Activated naive CD4-positive, alpha-beta T cell treated with anti-CD3 and anti-CD28 coated beads, Interleukin-2, amount 10 ng/mL, durations not matched to agents 7 days and 5 days (primary cell): ENCODE measurements at regions not wholly inside any gene's neighbourhood (a gene's known extent, or its start where the extent isn't known, plus 50 kb on each side); places are given as distances from the start of the nearest gene placed in this dataset.
"Not testable (repeated sequence)": the region's sequence is repeated elsewhere in the genome, so short reads cannot be mapped to it uniquely, and the experiment has no call there.

Experiments
- CTCF ChIA-PET: fragments of 350-600 bp; sonication (Branson Sonifier 250); formaldehyde crosslinking; loops from one replicate; lab custom pipeline; 2021; ENCODE audit warnings: antibody characterized with exemption; lab: Charles Lee
- DNase-seq: peaks from one replicate; pipeline ENCODE4 v3.0.0-alpha.2; 2020
- H3K27ac Mint-ChIP-seq: one replicate; pipeline ENCODE4 v1.8.0; 2021; ENCODE audit warnings: mild to moderate bottlenecking, moderate library complexity, mixed read lengths
- H3K27me3 Mint-ChIP-seq: one replicate; pipeline ENCODE4 v1.8.0; 2021; ENCODE audit warnings: mild to moderate bottlenecking, mixed read lengths
- H3K36me3 Mint-ChIP-seq: one replicate; pipeline ENCODE4 v1.8.0; 2021; ENCODE audit warnings: mixed read lengths
- H3K4me1 Mint-ChIP-seq: one replicate; pipeline ENCODE4 v1.8.0; 2021; ENCODE audit warnings: mixed read lengths
- H3K4me3 Mint-ChIP-seq: one replicate; pipeline ENCODE4 v1.8.0; 2021; ENCODE audit warnings: mild to moderate bottlenecking, moderate library complexity, mixed read lengths
- H3K9me3 Mint-ChIP-seq: one replicate; pipeline ENCODE4 v1.8.0; 2021; ENCODE audit warnings: mixed read lengths

DNA sequence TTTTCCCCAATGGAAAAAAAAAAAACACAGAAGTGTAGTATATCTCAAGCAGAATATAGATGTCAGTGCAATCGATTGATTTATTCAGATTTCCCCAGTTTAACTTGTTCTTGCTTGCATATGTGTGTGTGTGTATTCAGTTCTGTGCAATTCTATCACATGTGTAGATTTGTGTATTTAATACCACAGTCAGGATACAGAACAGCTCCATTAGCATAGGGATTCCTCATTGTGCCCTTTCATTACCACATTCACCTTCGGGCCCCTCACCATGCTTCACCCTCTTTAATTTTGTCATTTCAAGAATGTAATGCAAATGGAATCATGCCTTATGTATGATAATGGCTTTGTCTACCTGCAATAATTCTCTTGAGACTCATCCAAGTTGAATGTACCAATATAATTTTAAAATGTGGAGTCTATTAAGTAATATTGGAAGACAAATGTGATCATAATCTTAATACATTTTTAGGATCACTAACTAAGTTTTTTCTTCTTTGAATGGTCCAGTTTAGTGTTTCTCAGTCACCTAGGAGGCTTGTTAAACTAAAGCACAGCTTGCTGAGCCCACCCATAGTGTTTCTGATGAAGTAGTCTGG lies 187.9 kb downstream of the TENT5A start:
- CTCF ChIA-PET, result no interaction called here
- Mint-ChIP-seq H3K27me3 (no peaks in the 10 kb centered on the region), H3K4me3 (no peak overlapping the region), H3K4me1 (no peaks in the 10 kb centered on the region), H3K27ac (no peak overlapping the region), H3K36me3 (no peaks in the 10 kb centered on the region), H3K9me3 (no peaks in the 10 kb centered on the region)
- DNase-seq, result no peak

DNA sequence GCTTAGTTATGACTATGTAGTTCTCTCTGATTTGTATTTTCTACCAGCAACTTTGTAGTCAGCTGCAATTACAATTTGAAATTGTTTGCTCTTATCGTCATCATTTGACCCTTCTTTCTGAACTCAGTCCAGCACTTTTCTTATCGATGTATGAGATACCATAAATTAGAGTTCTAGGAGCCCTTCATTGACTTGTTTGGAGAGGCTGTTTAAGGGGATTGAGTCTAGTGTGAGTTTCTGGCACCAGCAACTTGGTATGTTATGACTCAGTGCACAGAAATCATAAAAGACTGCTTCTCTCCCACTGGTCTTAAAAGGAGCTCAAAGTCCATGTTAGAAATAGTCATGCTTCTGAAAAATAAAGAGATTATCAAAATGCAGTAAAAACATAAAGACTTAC lies 190.3 kb downstream of the TENT5A start:
- no peak for DNase-seq
- H3K27me3 Mint-ChIP-seq, result no peaks in the 10 kb centered on the region

DNA sequence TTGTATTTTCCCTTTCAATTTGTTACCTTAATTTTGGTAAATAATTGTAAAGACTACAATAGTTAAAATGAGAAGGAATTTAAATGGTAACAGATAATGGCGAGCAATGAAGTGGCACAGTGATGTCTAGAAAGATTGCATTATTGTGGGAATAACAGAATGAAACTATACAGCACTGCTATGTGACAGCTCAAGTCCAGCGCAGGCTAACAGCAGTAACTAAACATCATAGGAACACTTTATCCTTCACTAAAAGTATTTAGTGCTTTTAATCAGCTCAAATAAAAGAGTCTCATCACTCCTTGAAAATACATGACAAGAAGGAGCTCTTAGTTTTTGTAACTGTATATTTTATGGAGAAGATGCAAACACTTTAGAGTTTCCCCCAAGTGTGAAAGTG lies 190.8 kb downstream of the TENT5A start:
- H3K27me3 Mint-ChIP-seq, result no peaks in the 10 kb centered on the region
- H3K36me3 Mint-ChIP-seq, result no peaks in the 10 kb centered on the region
- H3K9me3 Mint-ChIP-seq, result no peaks in the 10 kb centered on the region
- H3K4me1 Mint-ChIP-seq, result no peaks in the 10 kb centered on the region
- DNase-seq, result no peak
- H3K27ac Mint-ChIP-seq, result no peak overlapping the region
- H3K4me3 Mint-ChIP-seq, result no peak overlapping the region
- CTCF ChIA-PET, result no interaction called here

More for the DNA sequence above, 190.3 kb downstream of the TENT5A start:
- CTCF ChIA-PET, result no interaction called here
- H3K4me1 Mint-ChIP-seq, result no peaks in the 10 kb centered on the region
- H3K27ac Mint-ChIP-seq, result no peak overlapping the region
- no peak overlapping the region for H3K4me3 Mint-ChIP-seq
- no peaks in the 10 kb centered on the region for H3K9me3 Mint-ChIP-seq
- H3K36me3 Mint-ChIP-seq, result no peaks in the 10 kb centered on the region

DNA sequence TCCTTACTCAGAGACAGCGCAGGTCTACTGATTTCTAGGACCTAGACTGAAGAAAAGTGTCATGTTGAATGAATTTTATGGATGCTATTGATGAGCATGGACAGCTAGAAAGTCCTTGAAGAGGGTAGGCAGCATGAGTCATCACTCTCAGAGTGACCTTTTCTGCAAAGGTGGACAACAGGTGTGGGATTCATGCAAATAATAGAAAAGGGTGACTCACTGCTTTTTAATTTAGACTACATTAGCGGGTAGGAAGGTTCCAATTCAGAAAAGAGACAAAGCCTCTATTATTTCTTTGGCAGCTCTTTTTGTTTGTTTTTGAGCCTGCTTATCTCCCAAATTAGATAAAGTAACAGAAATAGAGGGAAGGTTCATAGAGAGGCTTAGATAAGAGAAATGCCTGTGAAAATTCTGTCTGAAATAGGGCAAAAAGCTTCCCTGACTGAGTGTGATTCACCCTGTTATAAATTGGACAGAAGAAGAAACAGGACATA lies 191.4 kb downstream of the TENT5A start:
- CTCF ChIA-PET, result no interaction called here
- Mint-ChIP-seq H3K4me3 (no peak overlapping the region), H3K9me3 (no peaks in the 10 kb centered on the region), H3K4me1 (no peaks in the 10 kb centered on the region), H3K27me3 (no peaks in the 10 kb centered on the region), H3K36me3 (no peaks in the 10 kb centered on the region), H3K27ac (no peak overlapping the region)
- no peak for DNase-seq

DNA sequence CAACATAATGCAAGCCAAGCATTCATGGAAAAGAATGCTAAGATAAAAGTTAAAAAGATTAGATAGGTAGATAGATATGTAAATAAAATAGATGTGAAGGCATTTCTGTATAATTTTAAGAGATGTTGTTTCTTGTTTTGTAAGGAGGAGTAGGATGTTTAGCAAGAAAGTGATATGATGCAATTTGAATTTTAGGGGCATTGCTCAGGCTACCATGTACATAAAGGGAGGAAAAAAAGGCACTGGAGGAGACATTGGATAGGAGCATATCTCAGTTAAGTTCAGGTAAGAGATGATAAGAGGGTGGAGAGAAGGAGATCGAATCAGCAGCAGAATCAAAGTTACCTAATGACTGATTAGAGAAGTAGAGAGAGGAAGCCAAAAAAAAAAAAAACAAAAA lies 194.7 kb downstream of the TENT5A start:
- Mint-ChIP-seq H3K4me1 (no peaks in the 10 kb centered on the region), H3K27ac (no peak overlapping the region), H3K27me3 (no peaks in the 10 kb centered on the region), H3K9me3 (no peaks in the 10 kb centered on the region), H3K4me3 (no peak overlapping the region), H3K36me3 (no peaks in the 10 kb centered on the region)
- CTCF ChIA-PET, result no interaction called here
- DNase-seq, result no peak

DNA sequence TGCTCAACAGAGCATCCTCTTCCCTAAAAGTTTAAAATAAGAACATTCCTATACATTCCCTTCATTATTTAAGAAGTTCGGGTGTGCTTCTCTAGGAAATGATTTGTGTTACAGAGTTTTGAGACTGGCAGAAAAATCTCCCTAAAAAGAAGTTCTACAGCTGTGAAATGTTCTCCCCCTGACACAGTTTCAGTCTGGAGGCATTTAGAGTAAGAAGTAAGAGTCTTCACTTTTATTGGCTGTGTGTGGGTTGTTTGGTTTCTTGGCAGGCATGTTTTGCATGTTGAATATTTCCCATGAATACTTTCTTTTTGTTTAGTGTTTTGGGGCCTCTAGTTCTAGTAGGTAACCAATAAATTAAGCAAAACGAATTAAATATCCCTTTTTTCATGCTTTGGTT lies 195.9 kb downstream of the TENT5A start:
- Mint-ChIP-seq H3K4me1 (no peaks in the 10 kb centered on the region), H3K9me3 (no peaks in the 10 kb centered on the region), H3K36me3 (no peaks in the 10 kb centered on the region), H3K27me3 (no peaks in the 10 kb centered on the region), H3K4me3 (no peak overlapping the region), H3K27ac (no peak overlapping the region)
- no peak for DNase-seq
- CTCF ChIA-PET, result no interaction called here

DNA sequence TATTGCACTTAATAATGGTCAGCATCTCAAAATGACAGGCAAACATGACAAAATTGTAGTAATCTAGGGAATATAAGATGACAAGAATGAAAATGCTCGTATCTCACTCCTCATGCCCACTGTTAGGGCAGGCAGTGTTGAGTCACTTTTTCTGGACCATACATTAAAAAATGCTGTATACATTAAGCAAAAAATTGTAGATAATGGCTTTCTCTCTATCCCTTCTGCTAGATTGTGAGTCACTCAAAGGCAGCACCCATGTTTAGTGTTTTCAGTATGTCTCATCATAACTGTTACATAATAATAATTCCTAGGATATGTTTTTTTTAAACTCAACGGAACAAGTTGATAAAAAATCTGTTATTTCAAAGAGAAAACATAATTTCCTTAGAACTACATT lies 199.3 kb downstream of the TENT5A start:
- CTCF ChIA-PET, result no interaction called here
- H3K27ac Mint-ChIP-seq, result no peak overlapping the region
- no peaks in the 10 kb centered on the region for H3K27me3 Mint-ChIP-seq
- H3K9me3 Mint-ChIP-seq, result peaks cover 2% of the 10 kb centered on the region
- no peak overlapping the region for H3K4me3 Mint-ChIP-seq
- H3K36me3 Mint-ChIP-seq, result no peaks in the 10 kb centered on the region
- H3K4me1 Mint-ChIP-seq, result no peaks in the 10 kb centered on the region
- no peak for DNase-seq

DNA sequence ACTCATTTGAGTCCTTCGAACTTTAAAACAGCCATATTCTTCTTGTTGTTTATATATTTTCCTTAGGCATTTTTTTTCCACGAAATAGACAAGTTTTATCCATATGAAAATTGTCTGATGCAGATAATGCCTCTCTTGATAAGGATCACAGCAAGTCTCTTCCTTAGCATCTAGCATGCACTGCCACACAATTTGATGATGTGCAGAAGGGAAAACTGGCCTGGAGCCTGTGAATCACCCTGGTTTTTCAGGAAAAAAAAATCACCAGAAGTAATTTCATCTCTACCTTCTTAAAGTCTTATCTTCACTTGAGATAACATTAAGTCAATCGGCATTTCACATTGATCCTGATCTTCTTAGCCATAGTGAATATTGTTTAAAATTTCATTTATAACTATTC lies 199.8 kb downstream of the TENT5A start:
- Mint-ChIP-seq H3K27me3 (no peaks in the 10 kb centered on the region), H3K4me1 (no peaks in the 10 kb centered on the region), H3K27ac (no peak overlapping the region), H3K36me3 (no peaks in the 10 kb centered on the region), H3K9me3 (peaks cover 2% of the 10 kb centered on the region), H3K4me3 (no peak overlapping the region)
- no peak for DNase-seq
- CTCF ChIA-PET, result no interaction called here

DNA sequence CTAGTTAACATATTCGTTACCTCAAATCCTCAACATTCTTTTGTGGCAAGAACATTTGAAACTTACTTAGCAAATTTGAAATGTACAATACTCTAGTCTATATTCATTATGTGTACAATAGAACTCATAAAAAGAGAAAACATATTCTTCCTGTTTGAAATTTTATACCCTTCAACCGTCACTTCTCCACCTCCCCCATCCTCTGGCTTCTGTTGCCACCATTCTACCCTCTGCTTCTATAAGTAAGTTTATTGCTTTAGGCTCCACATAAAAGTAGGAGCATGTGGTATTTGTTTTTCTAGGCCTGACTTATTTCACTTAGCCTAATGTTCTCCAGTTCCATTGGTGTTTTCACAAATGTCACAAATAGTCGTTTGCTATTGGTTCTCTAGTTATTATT lies 205.3 kb downstream of the TENT5A start:
- Mint-ChIP-seq H3K9me3 (peaks cover 4% of the 10 kb centered on the region), H3K27ac (no peak overlapping the region), H3K4me3 (no peak overlapping the region), H3K36me3 (no peaks in the 10 kb centered on the region), H3K27me3 (no peaks in the 10 kb centered on the region), H3K4me1 (no peaks in the 10 kb centered on the region)
- no peak for DNase-seq
- CTCF ChIA-PET, result no interaction called here

DNA sequence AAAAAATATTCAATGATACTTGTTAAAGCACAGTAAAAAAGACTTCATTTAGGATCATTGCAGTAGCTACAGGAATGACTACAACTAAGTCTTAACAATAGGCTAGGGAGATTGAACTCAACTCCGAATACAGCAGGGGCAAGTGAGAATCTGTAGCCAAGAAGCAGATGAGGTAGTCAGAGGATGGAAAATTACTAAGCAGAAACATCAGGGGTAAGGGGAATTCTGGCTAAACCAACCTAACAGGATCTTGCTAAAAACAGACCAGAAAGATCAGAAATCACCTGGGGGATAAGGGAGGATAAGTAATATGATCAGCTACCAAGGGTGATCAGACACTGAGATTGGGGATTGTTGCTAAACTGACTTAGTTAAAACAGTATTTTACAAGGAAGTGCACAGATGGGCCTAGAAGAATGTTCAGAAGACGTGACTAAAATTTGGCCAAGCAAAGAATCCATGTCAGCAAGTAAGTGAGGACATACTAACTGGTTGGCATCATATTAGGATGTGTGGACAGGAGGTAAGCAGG lies 217.5 kb downstream of the TENT5A start:
- DNase-seq, result no peak
- Mint-ChIP-seq H3K4me1 (no peaks in the 10 kb centered on the region), H3K4me3 (no peak overlapping the region), H3K27me3 (no peaks in the 10 kb centered on the region), H3K27ac (no peak overlapping the region), H3K9me3 (peaks cover 2% of the 10 kb centered on the region), H3K36me3 (no peaks in the 10 kb centered on the region)
- CTCF ChIA-PET, result no interaction called here

DNA sequence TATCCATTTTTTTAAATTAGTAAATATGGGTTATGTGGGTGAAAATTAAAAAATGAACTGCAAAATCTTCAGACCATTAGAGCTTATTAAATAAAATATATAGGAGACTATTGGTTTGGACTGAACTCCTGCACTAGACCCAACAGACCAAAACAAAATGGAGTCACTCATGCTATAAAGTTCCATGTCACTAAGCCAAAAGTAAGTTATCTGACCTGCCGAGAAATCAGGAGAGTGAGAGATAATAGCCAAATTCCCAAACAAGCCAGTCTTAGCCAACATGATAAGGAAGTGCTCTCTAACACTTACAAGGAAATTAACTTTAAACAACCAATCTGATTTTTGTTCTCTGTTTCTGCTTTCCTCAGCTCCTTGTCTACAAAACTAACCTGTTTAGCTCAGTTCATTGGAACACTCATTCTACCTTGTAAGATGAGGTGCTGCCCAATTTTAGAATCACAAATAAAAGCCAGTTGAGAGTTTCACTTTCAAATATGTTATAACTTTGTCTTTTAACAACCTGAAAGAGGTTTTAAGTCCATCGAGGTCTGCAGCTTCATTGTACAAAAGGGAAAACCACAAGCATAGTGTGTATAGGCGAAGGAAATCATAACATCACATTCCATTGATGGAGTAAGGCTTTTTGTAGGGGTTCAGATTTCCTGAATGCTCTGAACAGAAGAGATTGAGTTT lies 220.5 kb downstream of the TENT5A start:
- H3K4me3 Mint-ChIP-seq, result no peak overlapping the region
- H3K27ac Mint-ChIP-seq, result no peak overlapping the region
- CTCF ChIA-PET, result no interaction called here
- H3K27me3 Mint-ChIP-seq, result no peaks in the 10 kb centered on the region
- no peak for DNase-seq
- peaks cover 2% of the 10 kb centered on the region for H3K9me3 Mint-ChIP-seq
- H3K4me1 Mint-ChIP-seq, result no peaks in the 10 kb centered on the region
- H3K36me3 Mint-ChIP-seq, result no peaks in the 10 kb centered on the region

DNA sequence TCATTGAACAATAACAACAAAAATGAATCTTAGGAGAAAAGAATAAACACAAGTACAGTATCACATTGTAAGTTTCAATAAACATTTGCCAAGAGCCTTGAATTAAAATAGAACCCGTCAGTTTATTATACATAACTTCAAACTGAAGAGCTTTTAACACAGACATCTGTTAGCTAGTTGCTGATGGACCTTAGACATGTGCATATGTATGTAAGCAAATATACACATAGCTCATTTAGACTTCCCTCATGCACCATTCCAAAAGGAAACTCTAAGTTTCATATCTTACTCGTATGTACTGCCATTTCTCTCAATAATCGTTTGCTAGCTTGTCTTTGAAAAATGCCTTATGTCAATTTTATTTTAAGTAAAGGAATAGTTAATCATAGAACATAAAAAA lies 235.0 kb downstream of the TENT5A start:
- Mint-ChIP-seq H3K4me1 (no peaks in the 10 kb centered on the region), H3K27me3 (no peaks in the 10 kb centered on the region), H3K9me3 (peaks cover 3% of the 10 kb centered on the region), H3K4me3 (no peak overlapping the region), H3K27ac (no peak overlapping the region), H3K36me3 (no peaks in the 10 kb centered on the region)
- CTCF ChIA-PET, result no interaction called here
- DNase-seq, result no peak

DNA sequence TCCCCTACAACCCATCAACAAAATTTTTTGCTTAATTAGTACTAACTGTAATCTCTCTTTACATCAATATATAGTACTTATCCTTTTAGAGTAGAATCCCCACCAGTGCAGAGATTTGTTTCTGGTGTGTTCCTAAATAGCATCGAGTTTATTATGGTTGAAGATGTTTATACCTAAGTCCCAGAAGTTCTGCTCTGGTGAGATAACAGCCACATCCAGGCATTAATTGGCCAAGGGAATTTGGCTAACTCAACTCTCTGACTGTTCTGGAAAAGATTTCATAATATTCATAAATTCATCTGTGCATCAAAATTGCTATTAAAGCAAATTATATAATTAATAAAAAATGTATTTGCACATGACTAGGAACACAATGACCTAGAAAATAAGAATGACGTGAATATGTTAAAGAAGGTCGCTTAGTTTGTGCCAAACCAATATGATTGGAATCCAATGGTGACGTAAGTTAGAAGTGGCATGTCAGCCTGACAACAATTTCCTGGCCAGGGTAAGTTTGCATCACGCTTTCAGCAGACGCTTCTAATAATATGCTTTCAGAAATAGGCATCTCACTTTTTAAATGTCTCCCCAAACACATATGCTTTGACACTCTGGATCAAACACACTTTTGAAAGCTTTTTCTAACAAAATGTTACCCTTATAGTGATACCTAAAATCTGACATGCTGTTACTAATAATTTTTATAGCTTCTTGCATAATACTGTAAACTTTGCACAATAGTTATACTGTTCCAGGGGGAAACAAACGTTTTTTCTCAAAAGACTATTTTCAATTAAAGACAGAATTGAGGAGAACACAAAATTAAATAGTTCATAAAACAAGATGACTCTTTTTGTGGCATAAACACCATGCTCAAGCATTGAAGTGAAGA lies 236.7 kb downstream of the TENT5A start:
- Mint-ChIP-seq H3K9me3 (peaks cover 3% of the 10 kb centered on the region), H3K27me3 (no peaks in the 10 kb centered on the region), H3K4me3 (no peak overlapping the region), H3K27ac (no peak overlapping the region), H3K36me3 (no peaks in the 10 kb centered on the region), H3K4me1 (no peaks in the 10 kb centered on the region)
- no peak for DNase-seq
- CTCF ChIA-PET, result no interaction called here

DNA sequence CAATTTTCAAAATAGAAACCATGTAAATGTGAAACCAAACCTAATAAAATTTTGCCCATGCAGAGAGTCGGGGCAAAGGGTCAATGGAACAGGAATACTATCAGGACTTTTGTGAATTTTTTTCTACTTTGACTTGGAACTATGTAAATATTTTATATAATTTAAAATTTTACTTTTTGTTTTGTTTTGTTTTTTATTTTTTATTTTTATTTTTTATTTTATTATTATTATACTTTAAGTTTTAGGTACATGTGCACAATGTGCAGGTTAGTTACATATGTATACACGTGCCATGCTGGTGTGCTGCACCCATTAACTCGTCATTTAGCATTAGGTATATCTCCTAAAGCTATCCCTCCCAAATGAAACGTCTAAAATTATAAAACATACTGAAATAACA lies 238.3 kb downstream of the TENT5A start:
- H3K27ac Mint-ChIP-seq, H3K27me3 Mint-ChIP-seq, H3K9me3 Mint-ChIP-seq, H3K36me3 Mint-ChIP-seq, H3K4me3 Mint-ChIP-seq, CTCF ChIA-PET, H3K4me1 Mint-ChIP-seq, DNase-seq: not testable (repeated sequence)
